Stimulated activated CD4-positive, alpha-beta T cell treated with anti-CD3 and anti-CD28 coated beads, Interleukin-2, amount 100 ng/mL, for 24 hours (primary cell): ENCODE measurements at regions not wholly inside any gene's neighbourhood (a gene's known extent, or its start where the extent isn't known, plus 50 kb on each side); places are given as distances from the start of the nearest gene placed in this dataset.

Experiments used
- DNase-seq, 2 donors: peaks; one replicate each; pipeline ENCODE4 v3.0.0-alpha.2; 2020

DNA sequence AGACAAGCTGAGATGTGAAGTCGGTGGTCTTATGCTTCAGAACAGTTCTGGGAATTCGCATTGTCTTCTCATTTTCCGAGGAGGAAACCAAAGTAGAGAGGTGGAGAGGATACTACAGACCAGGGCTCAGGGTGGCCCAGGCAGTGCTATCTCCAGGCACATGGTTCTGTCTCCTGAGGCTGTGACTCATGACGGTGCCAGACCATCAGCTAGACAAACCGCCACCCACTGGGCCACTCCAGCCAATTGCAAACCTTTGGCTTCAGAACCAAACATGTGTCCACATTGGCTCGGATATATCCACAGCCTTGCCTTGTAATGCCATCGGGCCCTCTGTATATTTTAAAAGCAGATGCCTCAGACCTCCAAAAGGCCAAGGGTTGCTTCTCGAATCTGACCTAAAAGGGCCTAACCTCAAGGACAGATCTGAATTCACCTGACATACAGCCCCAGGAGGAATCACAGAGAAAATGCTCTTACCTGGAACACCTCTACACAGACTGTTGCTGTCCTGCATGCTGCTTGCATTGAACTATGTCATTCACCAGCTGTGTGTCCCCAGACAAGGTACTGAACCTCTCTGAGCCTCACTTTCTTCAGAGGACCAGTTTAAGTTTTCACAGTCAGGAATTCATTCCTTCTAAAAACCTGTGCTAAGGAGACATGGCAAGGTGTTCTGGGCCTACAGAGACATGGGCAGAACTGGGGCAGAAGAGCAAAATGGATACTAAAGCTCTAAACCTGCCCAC, 224.9 kb upstream of the JUN start:
- DNase-seq, result no peak

- DNase-seq, result no peak
These were observed 227.8 kb upstream of the JUN start for GRCh38 chr1:59011663-59012062.

GRCh38 chr1:59012378-59012777, 228.5 kb upstream of the JUN start:
- DNase-seq, result no peak

- DNase-seq, result no peak
These were observed 229.6 kb upstream of the JUN start for GRCh38 chr1:59013276-59013927.

- no peak for DNase-seq
These were observed 230.1 kb upstream of the JUN start for GRCh38 chr1:59013928-59014279.

DNA sequence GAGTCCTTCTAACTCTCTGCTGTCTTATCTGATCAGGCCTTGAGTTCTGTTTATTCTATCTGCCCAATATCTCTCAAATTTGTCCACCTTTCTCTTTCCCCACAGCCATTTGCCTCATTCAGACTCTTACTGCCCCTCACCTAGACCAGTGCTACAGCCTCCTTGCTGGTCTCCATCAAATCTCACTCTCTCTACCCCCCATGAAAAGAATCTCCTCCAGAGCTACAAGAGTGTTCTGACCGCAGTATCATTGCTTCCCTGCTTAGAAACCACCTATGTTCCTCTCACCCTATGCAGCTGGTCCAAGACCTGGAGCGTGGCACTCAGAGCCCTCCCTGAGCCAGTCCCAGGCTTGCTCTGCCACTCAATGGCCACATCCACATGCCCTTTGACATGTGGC, 231.0 kb upstream of the JUN start:
- DNase-seq, result no peak

GRCh38 chr1:59015708-59016107, 231.9 kb upstream of the JUN start:
- no peak for DNase-seq

DNA sequence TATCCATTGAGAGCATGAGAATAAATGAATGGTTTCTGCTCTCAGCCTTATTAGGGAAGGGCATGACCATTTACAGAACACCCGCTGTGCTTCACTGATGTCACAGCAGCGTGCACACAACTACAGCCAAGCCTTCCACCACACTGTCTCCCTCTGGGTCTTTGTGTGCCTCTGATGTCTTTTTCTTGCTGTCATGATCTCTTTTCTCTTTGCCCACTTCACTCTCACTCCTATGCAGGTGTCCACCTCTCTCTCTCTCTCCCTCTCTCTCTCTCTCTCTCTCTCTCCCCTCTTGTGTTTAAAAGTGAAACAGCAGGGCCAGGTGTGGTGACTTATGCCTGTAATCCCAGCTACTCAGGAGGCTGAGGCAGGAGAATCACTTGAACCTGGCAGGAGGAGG, 232.5 kb upstream of the JUN start:
- DNase-seq, result no peak

GRCh38 chr1:59017501-59018231, 233.8 kb upstream of the JUN start:
- no peak for DNase-seq

DNA sequence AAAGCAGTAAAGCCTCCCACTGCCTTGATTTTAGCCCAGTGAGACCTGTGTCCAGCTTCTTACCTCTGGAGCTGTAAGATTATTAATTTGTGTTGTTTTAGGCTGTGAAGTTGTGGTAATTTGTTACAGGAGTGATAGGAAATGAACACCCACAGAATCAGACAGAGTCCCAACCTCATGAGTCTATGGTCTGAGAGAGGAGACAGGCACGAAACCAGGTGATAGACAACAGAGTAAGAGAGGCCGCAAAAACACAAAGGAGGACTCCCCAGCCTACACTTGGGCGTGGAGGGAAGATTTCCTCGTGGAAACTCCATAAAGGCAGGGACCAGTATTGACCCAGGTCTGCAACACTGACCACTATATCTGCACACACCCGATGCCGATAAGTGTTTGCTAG, 234.6 kb upstream of the JUN start:
- DNase-seq, result no peak

GRCh38 chr1:59018860-59019259, 235.0 kb upstream of the JUN start:
- DNase-seq, result no peak

DNA sequence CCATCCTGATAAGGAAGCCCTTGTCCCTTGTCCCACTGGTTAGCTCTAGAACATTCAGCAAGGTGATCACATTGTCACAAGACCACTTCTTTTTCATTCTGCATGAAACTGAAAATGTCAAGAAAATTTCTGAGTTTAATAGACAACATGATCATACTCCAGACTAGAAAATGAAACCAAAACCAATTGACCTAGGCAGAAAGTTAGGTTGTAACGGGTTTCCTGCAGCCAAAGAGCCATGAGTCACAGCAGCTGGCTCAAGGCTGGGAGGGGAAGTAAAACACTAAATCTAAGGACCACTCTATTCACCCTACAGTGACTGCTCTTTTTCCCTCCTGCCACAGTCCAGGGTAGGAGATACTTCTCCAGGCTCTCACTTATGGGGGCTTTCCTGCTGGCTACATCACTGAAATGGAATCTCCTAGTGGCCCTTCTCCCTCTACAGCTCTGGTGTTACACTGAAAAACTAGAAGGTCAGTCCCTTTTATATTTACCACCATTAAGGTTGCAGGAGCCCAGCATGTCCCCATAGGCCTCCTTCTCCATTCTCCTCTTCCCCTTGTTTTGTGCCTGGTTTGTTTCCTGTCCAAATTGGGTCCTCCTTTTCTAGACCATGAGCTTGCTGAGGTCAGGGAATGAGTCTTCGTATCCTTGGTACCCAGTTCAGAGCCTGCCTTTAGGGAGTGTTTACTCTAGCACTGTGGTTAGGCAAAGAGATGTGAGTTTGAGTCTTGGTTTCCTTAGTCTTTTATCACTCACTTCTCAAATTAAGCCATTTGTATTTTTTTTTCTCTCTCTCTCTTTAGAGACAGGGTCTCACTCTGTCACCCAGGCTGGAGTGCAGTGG, 236.5 kb upstream of the JUN start:
- peak; percentile 31 to 32 for DNase-seq

GRCh38 chr1:59022199-59022598, 238.4 kb upstream of the JUN start:
- DNase-seq, result no peak

GRCh38 chr1:59022799-59023198, 239.0 kb upstream of the JUN start:
- no peak for DNase-seq

DNA sequence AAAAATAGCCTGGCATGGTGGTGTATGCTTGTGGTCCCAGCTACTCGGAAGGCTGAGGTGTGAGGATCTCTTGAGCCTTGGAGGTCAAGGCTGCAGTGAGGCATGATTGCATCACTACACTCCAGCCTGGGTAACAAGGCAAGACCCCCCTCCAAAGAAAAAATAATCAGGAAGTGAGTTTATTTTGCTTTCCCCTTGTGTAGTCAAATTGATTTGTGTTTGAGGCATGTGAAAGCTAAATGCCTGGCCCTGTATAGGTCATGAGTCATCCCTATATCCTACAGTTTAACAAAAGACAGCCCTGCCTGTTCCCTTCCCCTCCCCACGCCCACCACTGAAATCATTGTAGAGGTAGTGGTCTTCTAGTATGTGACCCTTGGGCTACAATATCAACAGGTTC, 241.4 kb upstream of the JUN start:
- no peak for DNase-seq

GRCh38 chr1:59025898-59026426, 242.1 kb upstream of the JUN start:
- DNase-seq, result no peak

- DNase-seq, result no peak
These were observed 242.7 kb upstream of the JUN start for GRCh38 chr1:59026472-59026948.

DNA sequence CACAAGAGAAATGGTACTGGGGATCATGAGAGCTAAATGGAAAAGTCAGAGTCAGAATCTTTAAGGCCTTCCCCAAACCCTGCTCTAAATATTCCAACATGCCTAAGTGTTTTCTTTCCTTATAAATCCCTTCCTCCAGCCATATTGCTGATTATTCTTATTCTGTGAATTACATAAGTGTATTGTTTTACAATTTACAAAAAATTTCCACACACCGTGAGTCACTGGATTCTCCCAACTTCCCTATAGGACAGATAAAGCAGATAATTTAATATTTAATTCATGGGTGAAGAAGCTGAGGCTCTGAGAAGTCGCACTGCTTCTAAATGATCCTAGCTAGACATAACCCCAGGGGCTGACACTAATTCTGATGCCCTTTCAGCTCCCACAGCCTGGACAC, 243.3 kb upstream of the JUN start:
- no peak for DNase-seq

DNA sequence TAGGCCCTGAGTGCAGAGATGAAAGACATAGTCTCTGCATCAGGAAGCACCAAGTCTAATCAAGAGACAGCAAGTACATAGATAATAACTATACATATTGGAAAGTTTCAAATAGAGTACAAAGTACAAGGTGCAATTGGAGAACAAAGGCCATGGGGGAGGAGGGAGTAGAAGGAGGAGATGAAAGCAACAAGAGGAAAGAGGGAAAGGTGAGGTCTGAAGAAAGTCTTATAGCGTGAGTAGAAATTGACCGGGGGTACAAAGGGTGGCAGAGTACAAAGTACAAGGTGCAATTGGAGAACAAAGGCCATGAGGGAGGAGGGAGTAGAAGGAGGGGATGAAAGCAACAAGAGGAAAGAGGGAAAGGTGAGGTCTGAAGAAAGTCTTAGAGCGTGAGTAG, 244.2 kb upstream of the JUN start:
- no peak for DNase-seq

DNA sequence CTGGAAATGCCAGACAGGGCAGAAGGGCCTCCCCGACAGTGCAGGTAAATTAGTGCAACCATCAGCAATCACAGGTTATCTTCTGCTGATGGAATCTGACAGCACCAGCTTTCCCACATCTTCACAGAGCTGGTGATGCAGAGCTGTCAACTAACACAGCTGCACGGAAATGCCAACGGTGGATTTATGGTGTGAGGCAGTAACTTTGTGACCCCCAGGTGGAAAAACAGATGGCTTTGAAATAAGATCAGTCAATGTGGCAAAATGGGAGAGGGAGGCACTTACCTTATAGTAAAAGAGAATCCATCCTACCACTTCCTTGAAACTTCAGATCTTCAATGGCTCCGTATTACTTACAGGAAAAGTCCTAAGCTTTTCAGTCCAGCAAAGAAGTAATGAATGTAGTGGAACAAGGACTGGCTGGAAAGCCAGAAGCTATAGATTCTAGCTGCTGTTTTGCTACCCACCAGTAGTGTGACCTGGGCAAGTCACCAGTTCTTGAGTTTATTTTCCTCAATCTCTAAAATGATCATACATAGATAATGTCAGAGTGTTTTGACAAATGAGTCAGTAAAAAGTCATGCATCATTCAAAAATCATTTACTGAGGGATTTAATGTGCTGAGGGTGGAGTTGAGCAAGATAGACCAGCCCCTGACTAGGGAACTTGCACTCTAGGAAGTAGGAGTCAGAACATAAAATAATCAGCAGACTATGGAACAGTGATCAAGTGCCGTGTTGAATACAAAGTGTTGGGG, 245.7 kb upstream of the JUN start:
- no peak for DNase-seq

DNA sequence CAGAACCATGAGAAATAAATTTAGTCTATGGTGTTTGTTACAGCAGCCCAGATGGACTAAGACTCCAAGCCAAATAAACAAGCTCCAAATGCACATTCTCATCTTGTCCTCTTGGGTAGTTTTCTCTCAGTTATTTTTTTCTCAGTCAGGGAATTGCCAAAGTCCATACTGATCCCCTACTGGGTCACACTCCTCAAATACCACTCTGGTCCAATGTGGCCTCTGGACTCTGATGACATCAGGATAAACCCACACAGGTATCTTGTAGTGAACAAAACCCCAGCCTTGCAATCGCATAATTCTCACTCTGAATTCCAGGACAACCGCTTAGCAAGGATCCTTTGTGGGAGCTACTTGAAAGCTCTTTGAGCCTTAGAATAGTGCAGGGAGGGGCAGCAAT, 248.4 kb upstream of the JUN start:
- DNase-seq, result no peak

- DNase-seq, result no peak
These were observed 249.9 kb upstream of the JUN start for GRCh38 chr1:59033761-59034160.
